Subcutaneous abdominal adipose tissue (tissue), 5 donors: ENCODE measurements at regions not wholly inside any gene's neighbourhood (a gene's known extent, or its start where the extent isn't known, plus 50 kb on each side); places are given as distances from the start of the nearest gene placed in this dataset.

Source experiments
- H3K27ac ChIP-seq: one replicate; pipeline ENCODE4 v1.7.0; 2013; ENCODE audit warnings: low read depth, mild to moderate bottlenecking, inconsistent platforms, low read length, moderate library complexity
- H3K27me3 ChIP-seq, 5 donors: one replicate each; pipeline ENCODE4 v1.7.0; 2013; ENCODE audit warnings: low read length in 5 of 5, inconsistent platforms in 1 of 5; ENCODE audit not compliant: control insufficient read depth in 5 of 5, insufficient read depth in 4 of 5
- H3K36me3 ChIP-seq, 5 donors: one replicate each; pipeline ENCODE4 v1.7.0; 2013; ENCODE audit warnings: low read length in 5 of 5; ENCODE audit not compliant: control insufficient read depth in 5 of 5, insufficient read depth in 5 of 5
- H3K4me1 ChIP-seq, 5 donors: one replicate each; pipeline ENCODE4 v1.7.0; 2013; ENCODE audit warnings: low read length in 5 of 5, mild to moderate bottlenecking in 3 of 5, moderate library complexity in 1 of 5; ENCODE audit not compliant: control insufficient read depth in 5 of 5, insufficient read depth in 5 of 5
- H3K4me3 ChIP-seq, 5 donors: one replicate each; pipeline ENCODE4 v1.7.0; 2013; ENCODE audit warnings: low read length in 5 of 5, low read depth in 1 of 5
- H3K9ac ChIP-seq, 5 donors: one replicate each; pipeline ENCODE4 v1.7.0; 2013; ENCODE audit warnings: low read length in 5 of 5, mild to moderate bottlenecking in 4 of 5, moderate library complexity in 3 of 5
- H3K9me3 ChIP-seq, 5 donors: one replicate each; pipeline ENCODE4 v1.7.0; 2013; ENCODE audit warnings: low read length in 5 of 5; ENCODE audit not compliant: control insufficient read depth in 5 of 5
- donor health status: healthy.
- donor health status: healthy.
- donor health status: healthy.
- donor health status: healthy.
- donor health status: healthy.

DNA sequence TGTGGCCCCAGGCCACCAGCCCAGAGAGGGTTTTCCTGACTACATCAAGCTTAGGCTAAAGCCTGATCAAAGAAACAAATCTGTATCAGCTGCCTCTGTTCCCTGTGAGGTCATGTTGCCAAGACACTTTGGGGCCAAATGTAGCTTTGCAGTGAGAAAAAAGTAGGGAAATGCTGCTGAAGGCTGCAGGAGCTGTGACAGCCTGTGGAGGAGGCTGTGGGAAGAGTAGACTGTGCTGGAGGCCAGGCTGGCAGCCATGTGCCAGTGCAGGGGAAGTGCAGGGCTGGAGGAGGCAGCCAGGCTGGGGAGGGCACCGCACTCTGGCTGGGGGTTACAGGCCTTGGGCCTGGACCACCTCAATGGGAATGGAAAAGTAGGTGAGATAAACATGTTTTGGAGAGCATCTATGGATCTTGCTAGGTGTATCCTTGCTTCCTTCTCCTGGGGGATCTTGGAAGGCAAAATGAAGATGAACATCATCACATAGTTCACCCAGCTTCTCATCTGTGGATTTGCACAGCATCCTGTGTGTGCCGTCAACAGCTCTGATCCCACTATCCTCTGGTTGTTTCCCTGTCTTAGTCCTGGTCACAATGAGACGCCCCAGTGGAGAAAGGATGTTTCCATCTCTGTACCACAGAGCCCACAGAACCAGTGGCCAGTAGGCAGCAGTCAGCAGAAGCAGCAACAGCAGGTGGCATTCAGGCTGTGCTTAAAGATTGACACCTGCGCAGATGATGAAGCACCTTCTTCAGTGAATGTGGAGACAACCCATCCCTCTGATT is 103.8 kb upstream of the COPS8 start:
- no peak overlapping the region for H3K9ac ChIP-seq
- no peak overlapping the region for H3K27ac ChIP-seq
- H3K9me3 ChIP-seq: peaks cover 4 to 19% (median 12%) of the 10 kb centered on the region in 5 donors
- H3K27me3 ChIP-seq: no peaks in the 10 kb centered on the region
- no peaks in the 10 kb centered on the region for H3K4me1 ChIP-seq
- no peak overlapping the region for H3K4me3 ChIP-seq
- H3K36me3 ChIP-seq: no peaks in the 10 kb centered on the region

- H3K27ac ChIP-seq: no peak overlapping the region
Observed at GRCh38 chr2:236982693-236983455, 102.8 kb upstream of the COPS8 start.

DNA sequence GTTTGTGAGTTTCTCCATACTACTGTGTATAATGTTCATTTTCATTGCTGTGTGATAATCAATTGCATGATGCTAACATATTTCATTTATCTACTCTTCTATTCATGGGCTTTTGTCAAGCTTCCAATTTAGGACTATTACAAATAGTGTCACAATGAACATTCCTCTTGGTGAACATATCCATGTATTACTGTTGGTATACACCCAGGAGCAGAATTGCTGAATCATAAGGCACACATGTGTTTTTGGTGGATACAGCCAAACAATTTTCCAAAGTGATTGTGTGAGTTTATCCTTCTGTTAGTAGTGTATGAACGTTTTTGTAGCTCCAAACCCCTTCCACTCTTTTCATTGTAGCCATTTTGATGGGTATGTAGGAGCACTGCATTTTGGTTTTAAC is 101.6 kb upstream of the COPS8 start:
- peaks cover 0 to 4% (median 0%) of the 10 kb centered on the region in 5 donors for H3K27me3 ChIP-seq
- no peak overlapping the region for H3K27ac ChIP-seq
- no peak overlapping the region for H3K4me3 ChIP-seq
- H3K9ac ChIP-seq: no peak overlapping the region
- H3K4me1 ChIP-seq: peaks cover 0 to 15% (median 10%) of the 10 kb centered on the region in 5 donors
- peaks cover 4 to 19% (median 12%) of the 10 kb centered on the region in 5 donors for H3K9me3 ChIP-seq
- H3K36me3 ChIP-seq: no peaks in the 10 kb centered on the region

More at GRCh38 chr2:236982693-236983455, 102.8 kb upstream of the COPS8 start:
- Histone ChIP-seq H3K36me3 (no peaks in the 10 kb centered on the region), H3K9me3 (peaks cover 4 to 19% (median 12%) of the 10 kb centered on the region in 5 donors), H3K9ac (no peak overlapping the region), H3K4me1 (peaks cover 0 to 3% (median 0%) of the 10 kb centered on the region in 5 donors), H3K4me3 (no peak overlapping the region), H3K27me3 (peaks cover 0 to 4% (median 0%) of the 10 kb centered on the region in 5 donors)

DNA sequence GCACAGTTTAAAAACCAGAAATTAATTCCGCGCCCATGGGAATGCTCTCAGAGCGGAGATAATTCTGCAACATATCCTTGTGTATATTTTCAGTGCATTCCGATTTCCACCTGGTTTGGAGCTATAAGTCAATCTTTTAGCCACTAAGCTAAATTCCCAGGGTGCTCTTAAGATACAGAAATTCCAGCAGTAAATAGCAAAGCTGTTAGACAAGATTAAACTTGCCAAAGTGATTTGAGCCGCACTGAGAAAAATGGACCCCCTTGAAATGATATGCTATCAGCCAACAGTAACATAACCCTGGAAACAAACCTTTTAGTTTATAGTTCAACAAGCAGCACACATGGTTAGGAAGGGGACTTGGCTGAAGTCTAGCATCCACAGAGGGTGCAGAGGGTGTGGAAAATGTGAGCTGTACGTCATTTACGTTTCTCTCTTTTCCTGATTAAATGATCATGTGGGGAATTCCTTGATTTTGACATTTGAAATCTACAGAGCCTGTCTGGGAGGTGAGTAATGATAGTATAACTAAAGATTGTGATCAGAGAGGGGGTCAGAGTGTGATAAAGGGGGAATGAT is 99.8 kb upstream of the COPS8 start:
- H3K4me1 ChIP-seq: peaks cover 0 to 18% (median 11%) of the 10 kb centered on the region in 5 donors
- H3K9me3 ChIP-seq: peaks cover 4 to 19% (median 12%) of the 10 kb centered on the region in 5 donors
- H3K9ac ChIP-seq: no peak overlapping the region
- no peaks in the 10 kb centered on the region for H3K36me3 ChIP-seq
- H3K27ac ChIP-seq: no peak overlapping the region
- H3K4me3 ChIP-seq: no peak overlapping the region
- H3K27me3 ChIP-seq: peaks cover 0 to 4% (median 0%) of the 10 kb centered on the region in 5 donors

DNA sequence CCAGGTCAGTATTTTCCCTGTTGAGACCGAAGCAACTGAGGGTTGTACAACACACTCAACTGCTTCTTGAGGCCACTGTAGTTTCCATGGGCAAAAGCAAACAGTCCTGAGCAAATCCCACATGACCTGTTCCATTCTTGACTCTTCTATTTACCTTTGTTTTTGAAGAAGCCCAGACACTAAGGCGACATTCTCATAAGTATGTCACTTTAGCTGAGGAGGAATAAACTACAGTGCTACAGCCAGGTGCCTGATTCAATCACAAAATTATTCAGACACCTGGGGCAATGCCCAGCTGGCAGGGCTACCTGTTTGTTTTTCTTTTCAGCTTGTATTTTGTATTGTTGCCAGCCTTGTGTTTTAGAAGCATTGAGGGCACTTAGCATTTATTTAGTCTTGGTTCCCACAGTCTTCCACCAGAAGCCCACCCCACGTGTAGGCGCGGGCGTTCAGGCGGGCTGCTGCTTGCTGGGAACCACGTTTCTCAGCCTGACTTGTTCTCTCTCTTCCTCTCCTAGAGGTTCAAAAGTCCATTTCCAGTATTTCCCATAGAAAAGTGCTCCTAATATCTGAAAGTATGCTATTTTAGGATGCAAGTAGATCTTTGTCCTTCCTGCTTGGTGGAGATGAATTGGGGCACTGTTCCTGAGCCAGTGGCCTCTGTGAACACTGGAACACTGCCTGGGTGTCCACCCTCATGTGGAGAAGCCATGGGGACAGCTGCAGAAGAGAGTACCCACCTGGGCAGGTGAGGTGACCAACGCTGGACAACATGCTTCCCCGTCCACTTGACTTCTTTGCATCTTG is 99.0 kb upstream of the COPS8 start:
- H3K36me3 ChIP-seq: no peaks in the 10 kb centered on the region
- peaks cover 0 to 4% (median 0%) of the 10 kb centered on the region in 5 donors for H3K27me3 ChIP-seq
- no peak overlapping the region for H3K27ac ChIP-seq
- H3K4me1 ChIP-seq: peaks cover 0 to 18% (median 11%) of the 10 kb centered on the region in 5 donors
- no peak overlapping the region for H3K9ac ChIP-seq
- H3K4me3 ChIP-seq: no peak overlapping the region
- peaks cover 4 to 19% (median 12%) of the 10 kb centered on the region in 5 donors for H3K9me3 ChIP-seq

DNA sequence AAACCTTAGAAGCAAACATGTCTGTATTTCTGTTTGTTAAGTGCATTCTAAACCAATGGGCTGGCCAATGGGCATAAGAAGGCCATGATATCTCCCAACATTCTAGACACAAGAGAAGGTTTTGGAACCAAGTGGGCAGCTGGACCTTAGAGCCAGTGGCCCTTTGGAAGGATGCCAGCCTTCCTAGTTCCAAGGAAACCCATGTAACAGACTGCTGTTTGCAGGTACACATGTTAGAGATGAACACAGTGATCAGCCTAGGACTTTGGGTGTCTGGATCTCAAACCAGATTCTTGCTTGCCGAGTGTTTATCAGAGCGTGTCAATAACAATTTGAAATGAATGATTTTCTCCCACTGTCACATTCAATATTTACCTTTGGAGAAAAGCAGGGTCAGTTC is 97.5 kb upstream of the COPS8 start:
- H3K27ac ChIP-seq: peak overlapping the region; percentile 3

DNA sequence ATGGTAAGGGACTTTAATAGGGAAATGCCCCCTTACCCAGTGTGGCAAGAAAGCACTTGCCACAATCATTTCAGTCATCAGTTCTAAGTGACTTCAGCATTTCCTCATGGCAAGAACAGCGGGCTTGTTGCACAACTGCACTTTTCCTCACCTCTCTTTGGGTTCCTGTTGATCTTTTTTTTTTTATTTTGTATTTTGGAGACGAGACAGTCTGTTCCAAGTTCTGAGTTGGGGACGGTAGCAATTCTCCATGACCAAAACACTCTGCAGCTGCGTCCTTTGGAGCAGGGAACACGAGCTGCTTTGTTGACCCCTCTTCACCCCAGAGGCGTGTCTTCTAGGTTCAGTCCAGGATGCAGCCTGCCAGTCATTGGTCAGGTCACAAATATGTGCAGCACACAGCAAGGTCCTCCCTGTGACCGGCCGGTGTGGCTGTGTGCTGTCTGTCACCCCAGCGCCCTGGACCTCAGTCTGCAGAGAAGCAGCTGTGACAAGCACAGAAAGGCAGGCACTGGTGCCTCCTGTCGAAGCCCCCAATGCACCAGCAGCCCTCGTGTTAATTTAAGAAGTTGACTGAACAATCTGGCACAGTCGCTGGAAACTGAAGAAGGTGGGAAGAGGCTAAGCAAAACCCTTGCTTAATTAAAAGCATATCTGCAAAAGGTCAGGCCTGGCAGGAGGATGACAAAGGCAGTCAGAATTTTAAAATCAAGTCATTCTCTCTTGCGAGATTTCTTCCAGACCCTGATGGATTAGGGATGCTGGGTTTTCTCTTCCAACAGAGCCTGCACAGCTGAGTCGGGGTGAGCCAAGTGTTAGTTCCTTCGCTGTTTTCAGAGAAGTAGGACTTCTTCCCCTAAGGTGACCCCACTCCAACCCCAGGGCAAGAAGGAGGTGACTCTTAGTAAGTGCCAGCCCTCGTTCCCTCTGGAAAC is 96.7 kb upstream of the COPS8 start:
- Histone ChIP-seq H3K36me3 (no peaks in the 10 kb centered on the region), H3K9me3 (peaks cover 0 to 2% (median 0%) of the 10 kb centered on the region in 5 donors), H3K27me3 (peaks cover 0 to 4% (median 0%) of the 10 kb centered on the region in 5 donors), H3K27ac (peak overlapping the region; percentile 3), H3K4me1 (peaks cover 0 to 18% (median 11%) of the 10 kb centered on the region in 5 donors), H3K9ac (no peak overlapping the region), H3K4me3 (no peak overlapping the region)

More for the DNA sequence above, 97.5 kb upstream of the COPS8 start:
- Histone ChIP-seq H3K4me3 (no peak overlapping the region), H3K9ac (no peak overlapping the region), H3K4me1 (peaks cover 0 to 18% (median 11%) of the 10 kb centered on the region in 5 donors), H3K36me3 (no peaks in the 10 kb centered on the region), H3K27me3 (peaks cover 0 to 4% (median 0%) of the 10 kb centered on the region in 5 donors), H3K9me3 (peaks cover under 1 to 9% (median 2%) of the 10 kb centered on the region in 5 donors)

DNA sequence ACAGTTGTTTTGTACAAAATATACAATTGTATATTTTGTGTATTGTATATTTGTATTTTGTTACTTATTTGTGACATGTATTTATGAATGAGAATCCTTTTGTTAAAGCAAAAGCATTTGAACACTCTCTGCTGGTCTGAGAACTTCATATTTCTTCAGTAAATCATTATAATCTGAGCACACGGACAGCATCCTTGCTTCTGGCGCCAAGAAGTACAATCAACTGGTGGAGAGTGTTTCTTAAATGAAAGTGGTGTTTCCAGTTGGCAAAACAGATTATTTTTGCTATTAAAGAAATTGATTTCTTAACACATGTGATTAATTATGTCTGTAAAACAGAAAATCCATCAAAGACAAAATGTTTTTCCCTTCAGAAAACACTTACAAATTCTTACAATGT is 95.1 kb upstream of the COPS8 start:
- no peaks in the 10 kb centered on the region for H3K9me3 ChIP-seq
- H3K4me3 ChIP-seq: no peak overlapping the region
- peaks cover 0 to 18% (median 11%) of the 10 kb centered on the region in 5 donors for H3K4me1 ChIP-seq
- H3K27me3 ChIP-seq: peaks cover 0 to 6% (median 2%) of the 10 kb centered on the region in 5 donors
- H3K27ac ChIP-seq: no peak overlapping the region
- H3K36me3 ChIP-seq: no peaks in the 10 kb centered on the region
- no peak overlapping the region for H3K9ac ChIP-seq
